HCEC 1CT (cell line): ENCODE measurements at regions not wholly inside any gene's neighbourhood (a gene's known extent, or its start where the extent isn't known, plus 50 kb on each side); places are given as distances from the start of the nearest gene placed in this dataset.

Experiments
- DNase-seq: peaks from one replicate; pipeline ENCODE4 v3.0.0-alpha.2; 2017

GRCh38 chr12:112559784-112560183, 141.0 kb downstream of the PTPN11 start:
- no peak for DNase-seq

DNA sequence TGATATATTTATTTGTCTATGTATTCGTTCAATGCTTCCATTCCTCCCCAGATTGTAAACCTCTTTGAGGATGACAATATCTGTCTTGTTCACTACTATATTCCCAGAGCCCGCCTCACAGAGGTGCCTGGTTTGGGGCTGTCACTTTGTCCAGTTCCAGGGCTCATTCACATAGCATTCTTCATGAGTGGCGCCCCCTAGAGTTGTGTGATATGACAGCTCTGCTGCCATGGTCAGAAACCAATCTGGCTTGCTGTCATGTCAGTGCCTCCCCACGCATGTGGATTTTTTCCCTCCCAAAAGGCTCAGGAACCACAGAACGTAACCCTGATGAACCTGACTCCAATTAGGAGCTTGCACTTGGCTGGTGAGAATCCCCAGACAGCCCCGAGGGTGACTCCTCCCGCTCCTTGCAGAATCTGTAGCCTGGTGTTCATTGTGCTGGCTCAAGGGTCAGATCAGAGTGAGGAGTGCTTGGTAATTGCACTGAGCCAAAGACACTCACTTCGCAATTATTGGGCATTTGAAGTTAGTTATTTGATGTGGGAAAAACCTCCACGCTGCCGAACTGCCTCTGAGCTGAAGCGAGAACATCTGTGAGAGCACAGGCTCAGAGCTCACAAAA, 145.5 kb downstream of the PTPN11 start:
- DNase-seq, result no peak

- no peak for DNase-seq
These were observed 149.9 kb downstream of the PTPN11 start for GRCh38 chr12:112568641-112569040.

- no peak for DNase-seq
These were observed 151.3 kb downstream of the PTPN11 start for GRCh38 chr12:112570096-112570495.

DNA sequence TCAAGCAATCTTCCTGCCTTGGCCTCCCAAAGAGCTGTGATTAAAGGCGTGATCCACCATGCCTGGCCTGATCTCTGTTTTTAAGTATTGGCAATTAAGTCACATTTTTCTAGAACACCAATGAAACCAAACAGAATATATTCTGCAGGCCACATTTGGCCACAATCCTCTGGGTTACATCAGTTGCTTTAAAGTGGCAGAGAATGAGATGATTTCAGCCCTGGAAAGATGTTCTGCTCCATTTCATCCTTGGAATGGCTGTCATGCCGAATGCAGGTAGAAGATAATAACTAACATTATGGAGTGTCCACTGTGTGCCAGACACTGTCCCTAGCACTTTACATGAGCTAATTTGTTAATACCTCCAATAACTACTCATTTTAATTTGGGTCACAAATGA, 154.4 kb downstream of the PTPN11 start:
- no peak for DNase-seq

DNA sequence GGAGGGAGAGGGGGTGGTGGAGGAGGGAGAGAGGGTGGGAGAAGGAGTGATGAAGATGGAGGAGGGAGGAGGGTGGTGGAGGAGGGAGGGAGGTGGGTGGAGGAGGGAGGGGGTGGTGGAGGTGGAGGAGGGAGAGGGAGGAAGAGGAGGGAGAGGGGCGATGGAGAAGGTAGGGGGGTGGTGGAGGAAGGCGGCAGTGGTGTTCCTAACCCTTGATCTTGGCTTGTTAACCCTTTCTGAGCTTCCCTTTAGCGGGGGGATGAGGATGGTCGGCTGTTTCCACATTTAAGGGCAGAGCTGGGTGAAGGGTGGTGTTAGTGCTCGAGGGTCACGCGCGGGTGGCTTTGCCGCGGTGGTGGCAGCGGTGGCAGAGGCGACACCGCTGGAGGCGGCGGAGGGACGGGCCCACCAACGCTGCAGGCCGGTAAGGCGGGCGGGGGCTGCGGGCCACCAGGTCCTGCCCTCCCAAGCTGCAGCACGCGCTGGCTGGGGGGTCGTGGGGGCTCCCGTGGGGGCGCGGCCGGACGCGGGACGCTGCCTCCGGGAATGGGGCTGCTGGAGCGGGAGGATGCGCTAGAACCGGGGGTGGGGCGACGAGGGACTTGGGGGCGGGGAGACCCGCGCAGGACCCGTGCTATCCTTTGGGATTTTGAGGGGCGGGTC, 156.3 kb downstream of the PTPN11 start:
- DNase-seq, result no peak

- DNase-seq, result no peak
These were observed 156.9 kb downstream of the PTPN11 start for GRCh38 chr12:112575559-112576067.

DNA sequence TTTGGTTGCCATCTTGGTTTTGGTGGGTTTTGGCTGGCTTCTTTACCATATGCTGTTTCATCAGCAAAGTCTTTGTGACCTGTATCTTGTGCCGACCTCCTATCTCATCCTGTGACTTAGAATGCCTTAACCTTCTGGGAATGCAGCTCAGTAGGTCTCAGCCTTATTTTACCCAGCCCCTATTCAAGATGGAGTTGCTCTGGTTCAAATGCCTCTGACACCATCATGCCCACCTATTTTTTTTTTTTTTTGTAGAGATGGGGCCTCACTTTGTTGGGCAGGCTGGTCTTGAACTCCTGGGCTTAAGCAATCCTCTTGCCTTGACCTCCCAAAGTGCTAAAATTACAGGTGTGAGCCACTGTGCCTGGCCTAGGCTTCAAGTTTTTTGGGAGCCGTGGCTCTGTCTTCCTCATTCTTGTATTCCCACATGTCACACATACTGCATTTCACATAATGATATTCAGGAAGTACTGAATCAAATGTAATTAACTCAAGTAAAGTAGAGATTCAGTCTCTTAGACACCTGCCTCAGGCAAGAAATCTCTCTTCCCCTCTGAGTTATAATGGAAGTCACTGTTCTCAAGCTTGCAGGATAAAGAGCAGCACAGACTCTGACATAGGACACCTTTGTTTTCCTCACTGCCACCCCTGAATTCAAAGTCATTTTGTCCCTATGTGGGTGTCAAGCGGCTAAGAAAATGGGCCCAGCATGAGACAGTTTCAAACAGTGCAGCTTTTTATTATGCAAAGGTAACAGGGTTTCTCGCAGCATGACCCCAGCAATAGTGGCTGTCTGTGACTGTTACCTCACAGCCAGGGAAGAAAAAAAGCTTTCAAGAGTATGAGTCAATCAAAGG, 159.0 kb downstream of the PTPN11 start:
- no peak for DNase-seq

DNA sequence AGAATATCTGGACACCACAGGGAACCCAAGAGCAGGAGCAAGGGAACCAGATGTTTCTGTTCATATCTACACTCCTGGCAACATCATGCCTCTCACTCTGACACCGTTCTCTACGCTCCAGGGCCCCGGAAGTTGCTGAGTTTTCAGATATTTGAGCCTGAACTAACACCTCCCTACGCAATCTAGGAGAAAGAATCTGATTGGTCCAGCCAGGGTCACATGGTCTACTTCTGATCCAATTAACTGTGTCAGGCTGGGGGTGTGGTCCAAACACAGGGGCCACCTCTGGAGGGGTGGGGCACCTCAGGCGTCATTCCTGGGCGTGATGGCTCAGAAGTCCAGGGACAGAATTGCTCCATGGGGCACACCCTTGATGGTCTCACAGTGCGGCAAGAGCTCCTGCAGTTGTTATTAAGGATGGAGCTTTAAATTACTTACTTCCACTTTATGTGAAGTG, 165.5 kb downstream of the PTPN11 start:
- no peak for DNase-seq

- DNase-seq, result no peak
These were observed 167.5 kb downstream of the PTPN11 start for GRCh38 chr12:112586148-112586783.

GRCh38 chr12:112589275-112589674, 170.5 kb downstream of the PTPN11 start:
- DNase-seq, result no peak

DNA sequence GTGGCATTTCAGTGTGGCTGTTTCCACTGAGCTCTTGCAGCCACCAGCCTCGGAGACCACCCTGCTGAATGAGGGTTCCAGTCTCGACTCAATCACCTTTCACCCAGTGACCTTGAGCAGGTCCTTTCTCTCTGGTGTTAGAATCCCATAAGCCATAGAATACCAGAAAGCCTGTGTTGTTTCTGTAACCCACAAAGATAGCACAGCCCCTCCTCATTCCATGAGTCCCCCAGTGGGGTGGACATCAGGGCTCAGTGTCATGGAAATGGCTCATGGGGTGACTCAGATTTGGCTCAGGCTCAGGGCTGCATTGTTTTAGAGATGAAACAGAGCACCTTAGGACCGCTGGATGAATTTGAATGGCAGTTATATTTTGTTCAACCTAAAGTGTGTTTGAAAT, 171.5 kb downstream of the PTPN11 start:
- no peak for DNase-seq

- no peak for DNase-seq
These were observed 172.7 kb downstream of the PTPN11 start for GRCh38 chr12:112591488-112591887.

- DNase-seq, result no peak
These were observed 176.7 kb downstream of the PTPN11 start for GRCh38 chr12:112595410-112595809.

GRCh38 chr12:112597986-112598385, 179.2 kb downstream of the PTPN11 start:
- DNase-seq, result no peak

DNA sequence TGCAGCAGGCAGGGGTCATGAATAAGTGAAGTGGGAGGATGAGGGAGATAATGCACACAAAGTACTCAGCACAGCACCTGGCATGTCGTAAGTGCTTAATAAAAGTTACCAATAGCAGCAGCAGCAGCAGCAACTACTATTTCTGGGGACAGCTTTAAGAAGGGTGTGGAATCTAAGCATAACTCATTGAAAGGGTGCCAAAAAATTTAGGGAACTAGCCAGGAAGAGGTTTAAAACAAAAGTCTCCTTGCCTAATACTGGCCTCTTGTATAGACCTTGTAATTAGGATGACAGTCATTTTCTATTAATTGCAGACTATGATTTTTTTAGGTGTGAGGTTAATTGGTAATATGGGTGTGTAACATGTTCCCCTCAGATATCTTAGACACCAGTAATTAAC, 179.9 kb downstream of the PTPN11 start:
- DNase-seq, result no peak

- peak; percentile 5 for DNase-seq
These were observed 181.1 kb downstream of the PTPN11 start for GRCh38 chr12:112599871-112600270.

DNA sequence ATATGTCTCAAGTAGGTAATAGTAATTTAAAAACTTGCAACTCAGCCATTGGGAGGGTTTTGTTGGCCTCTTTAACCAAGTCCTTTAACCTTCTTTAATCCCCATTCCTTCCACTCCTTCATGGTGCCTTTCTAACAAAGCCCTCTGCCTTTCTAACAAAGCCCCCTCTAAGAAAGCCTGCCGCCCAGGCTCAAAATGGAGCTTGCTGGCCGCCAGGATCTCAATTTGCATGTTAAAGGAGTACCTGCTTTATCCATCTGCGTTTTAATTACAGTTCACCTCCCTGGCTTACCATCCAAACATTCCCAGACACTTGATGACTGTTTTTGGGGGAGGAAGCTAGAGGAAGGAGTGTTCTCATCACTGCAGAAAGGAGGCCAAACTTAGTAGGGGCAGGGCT, 183.4 kb downstream of the PTPN11 start:
- no peak for DNase-seq

DNA sequence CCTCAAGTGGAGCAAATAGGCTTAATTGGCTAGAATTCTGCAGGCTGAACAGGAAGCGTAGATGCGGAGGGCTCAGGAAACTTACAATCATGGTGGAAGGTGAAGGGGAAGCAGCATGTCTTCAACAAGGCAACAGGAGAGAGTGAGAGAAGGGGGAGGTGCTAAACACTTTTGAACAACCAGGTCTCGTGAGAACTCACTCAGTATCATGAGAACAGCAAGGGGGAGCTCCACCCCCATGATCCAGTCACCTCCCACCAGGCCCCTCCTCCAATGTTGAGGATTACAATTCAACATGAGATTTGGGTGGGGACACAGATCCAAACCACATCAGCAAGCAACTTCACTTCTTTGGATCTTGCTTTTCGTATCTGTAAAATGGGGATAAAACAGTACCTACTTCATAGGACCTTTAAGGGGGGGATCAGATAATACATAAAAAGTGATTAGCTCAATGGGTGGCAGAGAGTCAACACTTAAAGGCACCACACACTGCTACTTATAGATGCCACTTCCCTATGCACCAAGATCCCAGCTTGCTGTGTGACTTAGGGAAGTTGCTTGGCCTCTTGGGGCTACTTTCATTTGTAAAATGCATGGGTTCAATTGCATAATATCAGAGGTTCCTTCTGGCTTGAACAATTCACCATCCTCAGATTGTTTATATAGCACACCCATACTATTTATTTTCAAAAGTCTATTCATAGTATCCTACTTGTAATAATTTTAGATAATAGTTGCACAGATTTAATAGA, 184.8 kb upstream of the RPH3A start:
- DNase-seq, result no peak

DNA sequence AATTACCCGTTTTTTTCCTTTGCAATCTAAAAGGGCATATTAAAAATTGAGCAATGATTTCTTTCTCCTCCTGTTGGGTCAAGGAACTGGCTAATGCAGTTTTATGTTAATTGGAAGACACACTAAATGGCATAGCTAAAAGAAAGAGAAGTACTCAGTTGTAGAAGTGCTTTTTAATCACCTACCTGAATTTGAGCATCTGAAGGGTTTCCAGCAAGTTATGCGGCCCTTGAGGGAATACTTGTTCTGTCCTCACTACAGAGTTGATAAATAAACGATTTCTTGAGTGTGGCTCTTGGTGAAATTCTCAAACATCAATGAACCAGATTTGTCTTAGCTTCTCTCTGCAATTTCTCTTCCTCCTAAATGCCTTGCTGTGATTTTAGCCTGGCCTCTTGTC, 184.1 kb upstream of the RPH3A start:
- no peak for DNase-seq

- no peak for DNase-seq
These were observed 179.6 kb upstream of the RPH3A start for GRCh38 chr12:112611908-112612307.

- DNase-seq, result no peak
These were observed 176.4 kb upstream of the RPH3A start for GRCh38 chr12:112615196-112615595.
